ENCODE measurements at regions not wholly inside any gene's neighbourhood (a gene's known extent, or its start where the extent isn't known, plus 50 kb on each side); places are given as distances from the start of the nearest gene placed in this dataset.

- no peak for TF ChIP-seq CTCF (conservative IDR thresholded peaks at IDR 0.05)
- H3K27me3 ChIP-seq (ENCODE audit: control insufficient read depth, insufficient read depth, low read length, poor library complexity, severe bottlenecking) = no peaks in the 10 kb centered on the region
- H3K9me3 Mint-ChIP-seq = no peaks in the 10 kb centered on the region
- no peak overlapping the region for H3K4me3 ChIP-seq (ENCODE audit: low read length)
- H3K4me3 Mint-ChIP-seq = no peak overlapping the region
- H3K27ac Mint-ChIP-seq = no peak overlapping the region
- no peak overlapping the region for H3K9ac ChIP-seq (ENCODE audit: extremely low read depth, low read length, poor library complexity, severe bottlenecking)
- 83 to 97% methylated on average over 5 of the region's 5 CpGs for WGBS, 2 experiments (ENCODE audit: insufficient coverage in 1 of 2, insufficient read length in 1 of 2)
- DNase-seq = no peak
- H3K36me3 Mint-ChIP-seq (ENCODE audit: low read depth) = no peaks in the 10 kb centered on the region
- peaks cover 9% of the 10 kb centered on the region for H3K27me3 Mint-ChIP-seq (ENCODE audit: insufficient read depth)
- H3K27ac ChIP-seq (ENCODE audit: low read depth, low read length) = no peak overlapping the region
- H3K4me1 Mint-ChIP-seq = no peaks in the 10 kb centered on the region
- H3K9me3 ChIP-seq (ENCODE audit: control insufficient read depth, low read length) = no peaks in the 10 kb centered on the region
- H3K36me3 ChIP-seq (ENCODE audit: control insufficient read depth, insufficient read depth, low read length) = no peaks in the 10 kb centered on the region
- no peaks in the 10 kb centered on the region for H3K4me1 ChIP-seq (ENCODE audit: control insufficient read depth, insufficient read depth, low read length)
These were observed 570.2 kb downstream of the NTRK3 start for GRCh38 chr15:87686339-87686738.

DNA sequence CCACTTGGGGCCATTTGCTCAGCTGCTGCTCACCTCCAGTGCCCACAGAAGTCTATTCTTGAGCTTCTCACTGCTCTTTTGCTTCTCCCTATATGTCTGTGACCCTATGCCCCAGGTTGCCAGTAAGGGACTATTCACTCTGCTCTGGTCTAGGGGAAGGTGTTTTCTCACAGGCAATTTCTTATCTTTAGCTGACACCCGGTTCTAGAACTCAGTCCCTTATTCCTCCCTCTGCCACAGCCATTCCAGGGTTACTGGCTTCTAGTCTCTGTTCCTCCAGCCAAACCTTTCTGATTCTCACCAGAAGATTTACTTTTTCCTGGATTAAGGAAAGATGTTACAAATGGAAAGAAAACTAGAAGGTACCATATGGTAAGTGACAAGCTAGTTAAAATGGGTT is 574.0 kb downstream of the NTRK3 start:
- Histone ChIP-seq H3K27me3 (ENCODE audit: control insufficient read depth, insufficient read depth, low read length, poor library complexity, severe bottlenecking) (no peaks in the 10 kb centered on the region), H3K4me3 (ENCODE audit: low read length) (no peak overlapping the region), H3K9me3 (ENCODE audit: control insufficient read depth, low read length) (no peaks in the 10 kb centered on the region), H3K4me1 (ENCODE audit: control insufficient read depth, insufficient read depth, low read length) (no peaks in the 10 kb centered on the region), H3K36me3 (ENCODE audit: control insufficient read depth, insufficient read depth, low read length) (no peaks in the 10 kb centered on the region), H3K9ac (ENCODE audit: extremely low read depth, low read length, poor library complexity, severe bottlenecking) (no peak overlapping the region), H3K27ac (ENCODE audit: low read depth, low read length) (no peak overlapping the region)
- no peak overlapping the region for H3K4me3 Mint-ChIP-seq
- no peak for DNase-seq
- no peak for TF ChIP-seq CTCF (conservative IDR thresholded peaks at IDR 0.05)
- no peaks in the 10 kb centered on the region for H3K36me3 Mint-ChIP-seq (ENCODE audit: low read depth)
- no peak overlapping the region for H3K27ac Mint-ChIP-seq
- H3K27me3 Mint-ChIP-seq (ENCODE audit: insufficient read depth) = peaks cover 6% of the 10 kb centered on the region
- 79% methylated on average over 1 of the region's 1 CpG; no CpG with 5 or more reads in 1 of the 2 experiments for WGBS, 2 experiments (ENCODE audit: insufficient coverage in 1 of 2, insufficient read length in 1 of 2)
- peaks cover 2% of the 10 kb centered on the region for H3K9me3 Mint-ChIP-seq
- H3K4me1 Mint-ChIP-seq = no peaks in the 10 kb centered on the region

- H3K4me1 ChIP-seq (ENCODE audit: control insufficient read depth, insufficient read depth, low read length) = no peaks in the 10 kb centered on the region
- peaks cover 2% of the 10 kb centered on the region for H3K9me3 Mint-ChIP-seq
- H3K27ac ChIP-seq (ENCODE audit: low read depth, low read length) = no peak overlapping the region
- no peak for TF ChIP-seq CTCF (conservative IDR thresholded peaks at IDR 0.05)
- H3K27me3 ChIP-seq (ENCODE audit: control insufficient read depth, insufficient read depth, low read length, poor library complexity, severe bottlenecking) = peaks cover 4% of the 10 kb centered on the region
- H3K9me3 ChIP-seq (ENCODE audit: control insufficient read depth, low read length) = no peaks in the 10 kb centered on the region
- no peaks in the 10 kb centered on the region for H3K36me3 ChIP-seq (ENCODE audit: control insufficient read depth, insufficient read depth, low read length)
- WGBS, 2 experiments (ENCODE audit: insufficient coverage in 1 of 2, insufficient read length in 1 of 2) = 78 to 81% methylated on average over 1 of the region's 1 CpG
- no peak for DNase-seq
- no peaks in the 10 kb centered on the region for H3K36me3 Mint-ChIP-seq (ENCODE audit: low read depth)
- H3K4me3 ChIP-seq (ENCODE audit: low read length) = no peak overlapping the region
- no peak overlapping the region for H3K27ac Mint-ChIP-seq
- peaks cover 10% of the 10 kb centered on the region for H3K27me3 Mint-ChIP-seq (ENCODE audit: insufficient read depth)
- no peak overlapping the region for H3K4me3 Mint-ChIP-seq
- no peak overlapping the region for H3K9ac ChIP-seq (ENCODE audit: extremely low read depth, low read length, poor library complexity, severe bottlenecking)
- H3K4me1 Mint-ChIP-seq = no peaks in the 10 kb centered on the region
These were observed 575.4 kb downstream of the NTRK3 start for GRCh38 chr15:87681104-87681503.

Data from endodermal cell (in vitro differentiated cells).